Suprapubic skin (tissue), 4 donors: ENCODE measurements at regions not wholly inside any gene's neighbourhood (a gene's known extent, or its start where the extent isn't known, plus 50 kb on each side); places are given as distances from the start of the nearest gene placed in this dataset.

Experiments
- DNase-seq, 2 donors: peaks; one replicate each; pipeline ENCODE4 v3.0.0-alpha.2; 2019; ENCODE audit warnings: low spot score in 2 of 2
- H3K27ac ChIP-seq: fragments of 200-600 bp; sonication (generic); one replicate; pipeline ENCODE4 v1.5.1; 2019
- H3K27me3 ChIP-seq: fragments of 200-600 bp; sonication (generic); one replicate; pipeline ENCODE4 v1.5.1; 2019
- H3K36me3 ChIP-seq: fragments of 200-600 bp; sonication (generic); one replicate; pipeline ENCODE4 v1.5.1; 2019
- H3K4me1 ChIP-seq: fragments of 200-600 bp; sonication (generic); one replicate; pipeline ENCODE4 v1.5.1; 2019
- H3K4me3 ChIP-seq: fragments of 200-600 bp; sonication (generic); one replicate; pipeline ENCODE4 v1.5.1; 2019; ENCODE audit warnings: mild to moderate bottlenecking
- H3K9me3 ChIP-seq: fragments of 200-600 bp; sonication (generic); one replicate; pipeline ENCODE4 v1.5.1; 2019
- EP300 ChIP-seq: sonication (generic); formaldehyde crosslinking; IDR thresholded peaks from one replicate; pipeline ENCODE4 v1.6.1; 2017; ENCODE audit warnings: antibody characterized with exemption
- POLR2A ChIP-seq, 2 donors: fragments of 450-650 bp; IDR thresholded peaks; one replicate each; pipeline ENCODE4 v1.6.1; 2017; ENCODE audit warnings: antibody characterized with exemption in 2 of 2, mild to moderate bottlenecking in 2 of 2, moderate library complexity in 2 of 2
- POLR2AphosphoS5 ChIP-seq, 3 donors: sonication (generic); formaldehyde crosslinking; IDR thresholded peaks; one replicate each; pipeline ENCODE4 v1.6.1; 2017; ENCODE audit warnings: antibody characterized with exemption in 3 of 3
- WGBS: methylation state at CpG from one replicate; pipeline ENCODE4 v1.1.5; 2018; 5-methylcytosine and 5-hydroxymethylcytosine counted together
- TF ChIP-seq, protein P1 (sequence below), 2 donors: fragments of 200-600 bp in 1 of 2; fragments of 450-650 bp in 1 of 2; sonication (generic) in 1 of 2; IDR thresholded peaks; one replicate each; pipeline ENCODE4 v1.5.1; 2016 to 2019; ENCODE audit warnings: antibody characterized with exemption in 2 of 2, mild to moderate bottlenecking in 1 of 2, moderate library complexity in 1 of 2

DNA sequence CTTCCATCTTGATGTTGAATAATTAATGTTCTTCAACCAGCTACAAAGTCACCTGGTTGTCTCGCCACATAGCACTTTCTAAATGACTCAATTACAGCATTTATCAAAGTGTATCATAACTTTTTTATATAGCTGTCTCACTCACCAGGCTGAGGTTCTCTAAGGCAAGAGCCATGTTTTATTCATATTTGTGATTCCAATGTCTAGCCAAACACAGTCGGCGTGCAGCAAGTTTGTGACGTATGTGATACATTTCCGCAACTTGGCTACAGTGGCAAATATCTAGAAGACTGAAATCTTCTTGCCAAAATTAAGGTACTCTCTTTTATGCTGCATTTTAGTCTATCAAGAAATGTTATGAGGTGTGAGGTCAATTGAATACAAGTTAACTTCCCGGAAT is 94.2 kb upstream of the WASF3 start:
- H3K36me3 ChIP-seq, result no peaks in the 10 kb centered on the region
- WGBS, result 92% methylated on average over 6 of the region's 6 CpGs
- DNase-seq, result no peak
- no peaks in the 10 kb centered on the region for H3K4me1 ChIP-seq
- TF ChIP-seq POLR2AphosphoS5 (IDR thresholded peaks at IDR 0.05) (no peak), EP300 (no peak), POLR2A (IDR thresholded peaks at IDR 0.05) (no peak)
- H3K9me3 ChIP-seq, result no peaks in the 10 kb centered on the region
- H3K27ac ChIP-seq, result no peak overlapping the region
- H3K27me3 ChIP-seq, result peaks cover 15% of the 10 kb centered on the region
- no peak overlapping the region for H3K4me3 ChIP-seq

DNA sequence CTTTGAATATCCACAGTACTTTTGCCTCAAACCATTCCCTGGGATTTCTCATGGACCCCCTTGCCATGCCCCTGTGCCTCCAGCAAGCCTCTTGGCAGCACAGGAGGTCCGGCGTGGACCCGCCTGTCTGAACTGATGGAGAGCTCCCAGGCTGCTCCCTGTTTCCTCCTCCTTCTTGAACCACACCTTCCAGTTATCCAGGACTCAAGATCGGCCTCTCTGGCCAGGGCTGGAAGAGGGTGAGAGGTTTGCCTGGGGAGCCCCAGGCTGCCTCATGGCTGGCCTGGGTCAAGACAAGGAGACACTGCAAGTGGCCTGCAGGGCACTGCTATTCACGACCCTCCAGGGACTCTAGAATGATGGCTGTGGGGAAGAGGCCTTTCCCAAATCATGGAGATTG is 93.6 kb upstream of the WASF3 start:
- no peak overlapping the region for H3K27ac ChIP-seq
- DNase-seq, result no peak
- H3K36me3 ChIP-seq, result no peaks in the 10 kb centered on the region
- peaks cover 15% of the 10 kb centered on the region for H3K27me3 ChIP-seq
- H3K9me3 ChIP-seq, result no peaks in the 10 kb centered on the region
- no peak overlapping the region for H3K4me3 ChIP-seq
- H3K4me1 ChIP-seq, result no peaks in the 10 kb centered on the region
- TF ChIP-seq, protein P1, sequence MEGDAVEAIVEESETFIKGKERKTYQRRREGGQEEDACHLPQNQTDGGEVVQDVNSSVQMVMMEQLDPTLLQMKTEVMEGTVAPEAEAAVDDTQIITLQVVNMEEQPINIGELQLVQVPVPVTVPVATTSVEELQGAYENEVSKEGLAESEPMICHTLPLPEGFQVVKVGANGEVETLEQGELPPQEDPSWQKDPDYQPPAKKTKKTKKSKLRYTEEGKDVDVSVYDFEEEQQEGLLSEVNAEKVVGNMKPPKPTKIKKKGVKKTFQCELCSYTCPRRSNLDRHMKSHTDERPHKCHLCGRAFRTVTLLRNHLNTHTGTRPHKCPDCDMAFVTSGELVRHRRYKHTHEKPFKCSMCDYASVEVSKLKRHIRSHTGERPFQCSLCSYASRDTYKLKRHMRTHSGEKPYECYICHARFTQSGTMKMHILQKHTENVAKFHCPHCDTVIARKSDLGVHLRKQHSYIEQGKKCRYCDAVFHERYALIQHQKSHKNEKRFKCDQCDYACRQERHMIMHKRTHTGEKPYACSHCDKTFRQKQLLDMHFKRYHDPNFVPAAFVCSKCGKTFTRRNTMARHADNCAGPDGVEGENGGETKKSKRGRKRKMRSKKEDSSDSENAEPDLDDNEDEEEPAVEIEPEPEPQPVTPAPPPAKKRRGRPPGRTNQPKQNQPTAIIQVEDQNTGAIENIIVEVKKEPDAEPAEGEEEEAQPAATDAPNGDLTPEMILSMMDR (IDR thresholded peaks at IDR 0.05), result no peak
- TF ChIP-seq POLR2AphosphoS5 (IDR thresholded peaks at IDR 0.05) (no peak), POLR2A (IDR thresholded peaks at IDR 0.05) (no peak), EP300 (no peak)
- 69% methylated on average over 5 of the region's 5 CpGs for WGBS

DNA sequence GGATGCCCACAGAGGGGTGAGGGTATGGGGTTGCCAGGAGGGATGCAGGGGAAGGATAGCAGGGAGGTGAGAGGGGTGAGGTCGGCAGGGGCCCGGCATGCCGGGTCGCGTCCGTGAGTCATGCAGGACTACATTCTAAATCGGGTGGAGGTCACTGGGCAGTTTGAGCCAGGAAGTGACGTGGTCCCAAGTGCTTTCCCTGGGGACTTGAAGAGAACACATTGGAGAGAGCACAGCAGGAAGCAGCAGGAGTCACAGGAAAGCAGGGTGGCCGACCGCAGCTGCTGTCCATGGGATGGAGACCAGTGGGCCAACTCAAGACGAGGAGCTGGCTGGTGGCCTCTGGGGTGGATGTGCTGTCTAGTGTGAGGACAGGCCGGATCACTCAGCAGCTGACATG is 92.0 kb upstream of the WASF3 start:
- Histone ChIP-seq H3K4me3 (no peak overlapping the region), H3K36me3 (no peaks in the 10 kb centered on the region), H3K27ac (no peak overlapping the region), H3K4me1 (no peaks in the 10 kb centered on the region), H3K27me3 (peaks cover 15% of the 10 kb centered on the region), H3K9me3 (no peaks in the 10 kb centered on the region)
- TF ChIP-seq EP300 (no peak), POLR2AphosphoS5 (IDR thresholded peaks at IDR 0.05) (no peak), POLR2A (IDR thresholded peaks at IDR 0.05) (no peak)
- TF ChIP-seq, protein P1 (IDR thresholded peaks at IDR 0.05), result no peak
- 70% methylated on average over 12 of the region's 12 CpGs for whole genome bisulfite sequencing
- no peak for DNase-seq

DNA sequence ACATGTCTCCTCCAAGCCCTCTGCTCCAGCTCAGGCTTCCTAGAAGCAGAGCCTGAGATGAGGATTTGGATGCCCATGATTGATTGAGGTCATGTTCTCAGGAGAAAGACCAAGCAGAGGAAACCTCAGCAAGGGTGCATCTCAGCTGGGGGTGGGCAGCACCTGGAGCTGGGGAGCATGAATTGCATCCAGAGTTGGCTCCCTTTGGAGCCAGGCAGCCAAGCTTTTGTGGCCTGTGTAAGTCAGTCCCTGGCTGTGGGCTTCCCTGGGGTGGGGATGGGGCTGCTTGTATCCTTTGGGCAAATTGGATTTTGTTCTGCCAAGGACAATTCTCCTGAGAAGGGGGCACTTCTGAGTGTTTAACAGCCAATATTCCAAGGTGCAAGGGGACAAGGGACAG is 91.5 kb upstream of the WASF3 start:
- Histone ChIP-seq H3K4me3 (no peak overlapping the region), H3K36me3 (no peaks in the 10 kb centered on the region), H3K27ac (no peak overlapping the region), H3K4me1 (no peaks in the 10 kb centered on the region), H3K27me3 (peaks cover 15% of the 10 kb centered on the region), H3K9me3 (no peaks in the 10 kb centered on the region)
- TF ChIP-seq POLR2A (IDR thresholded peaks at IDR 0.05) (no peak), EP300 (no peak), POLR2AphosphoS5 (IDR thresholded peaks at IDR 0.05) (no peak)
- TF ChIP-seq, protein P1 (IDR thresholded peaks at IDR 0.05), result no peak
- DNase-seq, result no peak

DNA sequence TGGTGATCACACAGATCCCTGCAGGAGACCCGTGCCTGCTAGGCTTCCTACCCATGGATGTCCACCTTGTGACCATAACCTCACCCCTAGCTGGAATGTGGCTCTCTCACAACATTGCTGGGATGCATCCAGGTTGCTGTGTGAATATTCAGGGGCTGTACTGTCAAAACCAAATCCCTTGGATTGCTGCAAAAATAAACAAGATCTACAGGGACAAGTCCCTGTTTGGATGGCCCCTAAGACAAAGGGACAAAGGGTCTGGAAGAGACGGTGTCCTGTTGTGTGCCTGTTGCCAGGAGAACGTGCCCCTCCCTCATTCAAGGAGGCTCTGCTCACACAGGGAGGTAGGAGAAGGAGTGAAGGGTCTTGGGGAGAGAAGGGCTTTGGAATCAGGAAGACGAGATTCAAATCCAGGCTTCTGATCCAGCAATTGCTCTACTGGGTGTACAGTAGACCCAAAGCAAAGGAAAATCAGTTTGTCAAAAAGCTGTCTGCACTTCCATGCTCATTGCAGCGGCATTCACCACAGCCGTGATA is 89.2 kb upstream of the WASF3 start:
- no peak for DNase-seq
- Histone ChIP-seq H3K27ac (no peak overlapping the region), H3K36me3 (no peaks in the 10 kb centered on the region), H3K9me3 (no peaks in the 10 kb centered on the region), H3K27me3 (peaks cover 15% of the 10 kb centered on the region), H3K4me3 (no peak overlapping the region), H3K4me1 (no peaks in the 10 kb centered on the region)
- 42% methylated on average over 6 of the region's 6 CpGs for WGBS
- TF ChIP-seq EP300 (no peak), POLR2AphosphoS5 (IDR thresholded peaks at IDR 0.05) (no peak), POLR2A (IDR thresholded peaks at IDR 0.05) (no peak)
- TF ChIP-seq, protein P1 (IDR thresholded peaks at IDR 0.05), result no peak

DNA sequence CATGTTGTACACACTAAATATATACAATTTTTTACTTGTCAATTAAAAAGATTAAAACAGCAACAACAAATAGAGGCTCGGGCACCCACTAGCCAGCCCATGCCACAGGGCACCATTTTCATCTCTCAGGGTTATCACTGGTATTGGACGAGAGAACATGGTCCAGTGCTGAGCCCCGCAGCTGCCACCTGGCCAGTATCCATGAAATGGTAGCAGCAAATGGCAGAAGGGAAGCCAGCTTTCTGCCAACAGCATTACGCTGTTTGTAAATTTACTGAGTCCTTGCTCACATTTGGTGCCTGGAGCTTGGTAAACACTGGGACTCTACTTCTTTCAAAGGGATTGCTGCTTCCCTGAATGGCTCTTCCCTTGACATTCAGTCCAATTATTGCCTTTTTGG is 87.9 kb upstream of the WASF3 start:
- no peak for DNase-seq
- no peak overlapping the region for H3K27ac ChIP-seq
- H3K9me3 ChIP-seq, result no peaks in the 10 kb centered on the region
- 83% methylated on average over 4 of the region's 4 CpGs for WGBS
- TF ChIP-seq POLR2A (IDR thresholded peaks at IDR 0.05) (no peak), POLR2AphosphoS5 (IDR thresholded peaks at IDR 0.05) (no peak), EP300 (no peak)
- TF ChIP-seq, protein P1 (IDR thresholded peaks at IDR 0.05), result no peak
- no peak overlapping the region for H3K4me3 ChIP-seq
- no peaks in the 10 kb centered on the region for H3K4me1 ChIP-seq
- H3K36me3 ChIP-seq, result no peaks in the 10 kb centered on the region
- peaks cover 6% of the 10 kb centered on the region for H3K27me3 ChIP-seq
